Cardiac fibroblast (primary cell): ENCODE measurements at regions not wholly inside any gene's neighbourhood (a gene's known extent, or its start where the extent isn't known, plus 50 kb on each side); places are given as distances from the start of the nearest gene placed in this dataset.

Experiments used
- DNase-seq, 2 donors: peaks; one replicate each; pipeline versions ENCODE4 v3.0.0 to v3.0.0-alpha.2; 2010; ENCODE audit warnings: low read depth in 2 of 2
- H3K4me3 ChIP-seq, 2 donors: replicated peaks in 1 of 2; 1 replicate in 1 of 2; 2 replicates in 1 of 2; pipeline ENCODE4 v1.5.1; 2011; ENCODE audit warnings: low read depth in 2 of 2, low read length in 2 of 2, mild to moderate bottlenecking in 2 of 2, moderate library complexity in 1 of 2
- CTCF ChIP-seq: IDR thresholded peaks from one replicate; pipeline ENCODE4 v1.5.1; 2011; ENCODE audit warnings: low read depth, mild to moderate bottlenecking, low read length, inconsistent platforms

GRCh38 chr14:31947076-31947475 lies 130.0 kb upstream of the ARHGAP5 start:
- no peak overlapping the region for H3K4me3 ChIP-seq
- TF ChIP-seq CTCF, result no peak
- no peak for DNase-seq

- TF ChIP-seq CTCF, result no peak
- no peak for DNase-seq
Measured at GRCh38 chr14:31947680-31948595, 129.2 kb upstream of the ARHGAP5 start.

GRCh38 chr14:31949709-31950108 lies 127.4 kb upstream of the ARHGAP5 start:
- TF ChIP-seq CTCF, result no peak
- no peak overlapping the region for H3K4me3 ChIP-seq
- peak in 1 of 2 donors; percentile 36 for DNase-seq

More at GRCh38 chr14:31947680-31948595, 129.2 kb upstream of the ARHGAP5 start:
- no peak overlapping the region for H3K4me3 ChIP-seq

GRCh38 chr14:31950331-31950730 lies 126.8 kb upstream of the ARHGAP5 start:
- no peak for TF ChIP-seq CTCF
- H3K4me3 ChIP-seq, result no peak overlapping the region
- no peak for DNase-seq

- no peak for TF ChIP-seq CTCF
- H3K4me3 ChIP-seq, result no peak overlapping the region
- DNase-seq, result peak; percentile 44 to 49
Measured at GRCh38 chr14:31950764-31951637, 126.1 kb upstream of the ARHGAP5 start.

GRCh38 chr14:31951638-31951964 lies 125.5 kb upstream of the ARHGAP5 start:
- H3K4me3 ChIP-seq, result no peak overlapping the region
- no peak for TF ChIP-seq CTCF

More at GRCh38 chr14:31951638-31951964, 125.5 kb upstream of the ARHGAP5 start:
- no peak for DNase-seq
